ENCODE measurements at regions not wholly inside any gene's neighbourhood (a gene's known extent, or its start where the extent isn't known, plus 50 kb on each side); places are given as distances from the start of the nearest gene placed in this dataset.

- no peaks in the 10 kb centered on the region for H3K36me3 ChIP-seq
- no peak overlapping the region for H3K4me3 ChIP-seq
- no peak for TF ChIP-seq CTCF (IDR thresholded peaks at IDR 0.05; ENCODE audit: low read depth, low read length)
- no peak for DNase-seq (ENCODE audit: low read depth in 1 of 2, low spot score in 1 of 2)
- no peaks in the 10 kb centered on the region for H3K9me3 ChIP-seq (ENCODE audit: low read depth)
- H3K4me1 ChIP-seq (ENCODE audit: low read depth) = no peaks in the 10 kb centered on the region
- no peaks in the 10 kb centered on the region for H3K27me3 ChIP-seq
- H3K27ac ChIP-seq = no peak overlapping the region
These were observed 175.6 kb upstream of the PHF14 start for GRCh38 chr7:10798044-10798443.

GRCh38 chr7:10799475-10799874, 174.2 kb upstream of the PHF14 start:
- H3K4me1 ChIP-seq (ENCODE audit: low read depth) = no peaks in the 10 kb centered on the region
- DNase-seq (ENCODE audit: low read depth in 1 of 2, low spot score in 1 of 2) = no peak
- no peaks in the 10 kb centered on the region for H3K27me3 ChIP-seq
- no peaks in the 10 kb centered on the region for H3K9me3 ChIP-seq (ENCODE audit: low read depth)
- no peak overlapping the region for H3K27ac ChIP-seq
- no peak for TF ChIP-seq CTCF (IDR thresholded peaks at IDR 0.05; ENCODE audit: low read depth, low read length)
- H3K36me3 ChIP-seq = no peaks in the 10 kb centered on the region
- no peak overlapping the region for H3K4me3 ChIP-seq

GRCh38 chr7:10802011-10802410, 171.7 kb upstream of the PHF14 start:
- TF ChIP-seq CTCF (IDR thresholded peaks at IDR 0.05; ENCODE audit: low read depth, low read length) = no peak
- Histone ChIP-seq H3K27ac (no peak overlapping the region), H3K9me3 (ENCODE audit: low read depth) (no peaks in the 10 kb centered on the region)

GRCh38 chr7:10802526-10802925, 171.1 kb upstream of the PHF14 start:
- no peaks in the 10 kb centered on the region for H3K27me3 ChIP-seq
- TF ChIP-seq CTCF (IDR thresholded peaks at IDR 0.05; ENCODE audit: low read depth, low read length) = no peak
- no peaks in the 10 kb centered on the region for H3K36me3 ChIP-seq
- H3K4me1 ChIP-seq (ENCODE audit: low read depth) = no peaks in the 10 kb centered on the region
- peak in 1 of 2 donors; percentile 34 for DNase-seq (ENCODE audit: low read depth in 1 of 2, low spot score in 1 of 2)
- no peak overlapping the region for H3K4me3 ChIP-seq
- no peak overlapping the region for H3K27ac ChIP-seq
- no peaks in the 10 kb centered on the region for H3K9me3 ChIP-seq (ENCODE audit: low read depth)

More at GRCh38 chr7:10802011-10802410, 171.7 kb upstream of the PHF14 start:
- Histone ChIP-seq H3K4me1 (ENCODE audit: low read depth) (no peaks in the 10 kb centered on the region), H3K4me3 (no peak overlapping the region), H3K36me3 (no peaks in the 10 kb centered on the region), H3K27me3 (no peaks in the 10 kb centered on the region)
- DNase-seq (ENCODE audit: low read depth in 1 of 2, low spot score in 1 of 2) = no peak

GRCh38 chr7:10803720-10804119, 170.0 kb upstream of the PHF14 start:
- no peak overlapping the region for H3K4me3 ChIP-seq
- TF ChIP-seq CTCF (IDR thresholded peaks at IDR 0.05; ENCODE audit: low read depth, low read length) = no peak

GRCh38 chr7:10804770-10805169, 168.9 kb upstream of the PHF14 start:
- no peaks in the 10 kb centered on the region for H3K36me3 ChIP-seq
- no peak for TF ChIP-seq CTCF (IDR thresholded peaks at IDR 0.05; ENCODE audit: low read depth, low read length)
- H3K4me1 ChIP-seq (ENCODE audit: low read depth) = no peaks in the 10 kb centered on the region
- H3K4me3 ChIP-seq = no peak overlapping the region
- no peak overlapping the region for H3K27ac ChIP-seq
- no peak for DNase-seq (ENCODE audit: low read depth in 1 of 2, low spot score in 1 of 2)
- H3K27me3 ChIP-seq = no peaks in the 10 kb centered on the region
- H3K9me3 ChIP-seq (ENCODE audit: low read depth) = no peaks in the 10 kb centered on the region

More at GRCh38 chr7:10803720-10804119, 170.0 kb upstream of the PHF14 start:
- Histone ChIP-seq H3K4me1 (ENCODE audit: low read depth) (no peaks in the 10 kb centered on the region), H3K9me3 (ENCODE audit: low read depth) (no peaks in the 10 kb centered on the region), H3K36me3 (no peaks in the 10 kb centered on the region), H3K27ac (no peak overlapping the region), H3K27me3 (no peaks in the 10 kb centered on the region)
- no peak for DNase-seq (ENCODE audit: low read depth in 1 of 2, low spot score in 1 of 2)

Data from cardiac muscle cell (in vitro differentiated cells and primary cell).